Lower leg skin (tissue), 4 donors: ENCODE measurements at regions not wholly inside any gene's neighbourhood (a gene's known extent, or its start where the extent isn't known, plus 50 kb on each side); places are given as distances from the start of the nearest gene placed in this dataset.

Experiments
- DNase-seq, 2 donors: peaks; one replicate each; pipeline ENCODE4 v3.0.0-alpha.2; 2019; ENCODE audit warnings: low spot score in 2 of 2
- H3K4me3 ChIP-seq: fragments of 200-600 bp; sonication (generic); 2 replicates; pipeline ENCODE4 v1.5.1; 2017; ENCODE audit warnings: mild to moderate bottlenecking, low read depth; ENCODE audit not compliant: poor library complexity, severe bottlenecking
- CTCF ChIP-seq, 3 donors: fragments of 450-650 bp; IDR thresholded peaks; one replicate each; pipeline ENCODE4 v1.5.1; 2016; ENCODE audit warnings: antibody characterized with exemption in 3 of 3, mild to moderate bottlenecking in 3 of 3, moderate library complexity in 2 of 3
- POLR2A ChIP-seq, 2 donors: fragments of 450-650 bp; IDR thresholded peaks; one replicate each; pipeline ENCODE4 v1.6.1; 2016 to 2017; ENCODE audit warnings: antibody characterized with exemption in 2 of 2, mild to moderate bottlenecking in 1 of 2, moderate library complexity in 1 of 2
- WGBS, 2 donors: methylation state at CpG; one replicate each; pipeline ENCODE4 v1.1.5; 2018; 5-methylcytosine and 5-hydroxymethylcytosine counted together
- intact Hi-C: fragments of 100-400 bp; cut with DNase I; formaldehyde crosslinking; loops from one replicate; pipeline ENCODE4 v1.15.0; 2023; ENCODE audit warnings: low total_unique reads

- 80 to 82% methylated on average over 3 of the region's 3 CpGs for WGBS, 2 donors
- no peak overlapping the region for H3K4me3 ChIP-seq
- TF ChIP-seq POLR2A (IDR thresholded peaks at IDR 0.05) (no peak), CTCF (IDR thresholded peaks at IDR 0.05) (no peak)
- DNase-seq = no peak
- intact Hi-C loops = no loop called here
These were observed 412.9 kb upstream of the SPRY2 start for GRCh38 chr13:80753866-80754265.

DNA sequence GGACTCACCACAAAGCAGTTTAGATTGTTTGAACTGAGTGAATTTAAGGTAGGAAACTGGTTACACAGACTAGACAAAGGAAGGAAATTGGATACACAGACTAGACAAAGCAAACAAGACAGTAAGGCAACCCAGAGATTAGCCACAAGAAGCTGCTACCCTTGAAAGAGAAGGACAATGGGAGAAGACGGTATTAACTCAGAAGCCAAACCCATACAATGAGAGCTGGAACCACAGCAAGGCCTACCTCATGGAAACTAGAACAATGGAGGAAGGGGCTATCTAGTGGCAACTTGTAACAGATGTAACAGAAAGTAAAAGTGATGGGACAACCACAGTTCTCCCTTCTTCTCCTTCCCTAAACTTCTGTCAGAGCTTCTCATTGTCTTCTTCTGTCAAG, 410.9 kb upstream of the SPRY2 start:
- DNase-seq = no peak
- 96 to 97% methylated on average over 1 of the region's 1 CpG for WGBS, 2 donors
- intact Hi-C loops = no loop called here
- H3K4me3 ChIP-seq = no peak overlapping the region
- TF ChIP-seq CTCF (IDR thresholded peaks at IDR 0.05) = no peak
- TF ChIP-seq POLR2A (IDR thresholded peaks at IDR 0.05) = no peak

DNA sequence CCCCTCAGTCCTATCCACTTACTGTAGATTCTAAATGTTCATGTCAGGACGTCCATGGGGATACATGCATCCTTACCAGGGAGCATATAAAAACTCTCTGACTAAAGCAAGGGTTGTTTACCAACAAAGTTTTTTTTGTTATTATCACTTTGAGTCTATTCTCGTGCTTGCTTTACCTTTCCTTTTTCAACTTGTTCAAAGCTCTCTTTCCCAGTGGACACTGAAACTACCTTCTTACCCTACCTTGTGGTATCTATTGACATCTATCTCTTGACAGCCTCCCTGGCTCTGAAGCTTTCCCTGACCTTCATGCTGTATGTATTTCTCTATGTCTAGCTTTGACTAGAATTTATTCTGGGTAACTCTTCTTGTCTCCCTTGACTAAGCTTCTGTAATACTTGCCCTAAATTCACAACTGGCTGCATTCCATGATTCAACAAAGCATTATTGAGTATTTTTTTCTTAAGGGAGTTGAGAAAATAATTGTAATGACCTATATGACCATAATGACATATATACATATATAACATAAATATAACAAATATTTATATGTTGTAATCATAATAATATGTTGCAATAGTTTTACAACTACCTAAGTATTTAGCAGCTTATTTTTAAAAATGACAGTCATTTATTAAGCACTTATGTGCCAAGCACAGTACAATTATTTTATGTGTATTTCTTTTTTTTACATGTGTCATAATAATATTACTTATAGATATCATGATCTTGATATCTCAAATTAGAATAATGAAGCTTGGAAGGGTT, 403.4 kb upstream of the SPRY2 start:
- no peak for DNase-seq
- H3K4me3 ChIP-seq = no peak overlapping the region
- TF ChIP-seq POLR2A (IDR thresholded peaks at IDR 0.05) = no peak
- no peak for TF ChIP-seq CTCF (IDR thresholded peaks at IDR 0.05)
- intact Hi-C loops = no loop called here
- 85 to 94% methylated on average over 2 of the region's 2 CpGs for WGBS, 2 donors

DNA sequence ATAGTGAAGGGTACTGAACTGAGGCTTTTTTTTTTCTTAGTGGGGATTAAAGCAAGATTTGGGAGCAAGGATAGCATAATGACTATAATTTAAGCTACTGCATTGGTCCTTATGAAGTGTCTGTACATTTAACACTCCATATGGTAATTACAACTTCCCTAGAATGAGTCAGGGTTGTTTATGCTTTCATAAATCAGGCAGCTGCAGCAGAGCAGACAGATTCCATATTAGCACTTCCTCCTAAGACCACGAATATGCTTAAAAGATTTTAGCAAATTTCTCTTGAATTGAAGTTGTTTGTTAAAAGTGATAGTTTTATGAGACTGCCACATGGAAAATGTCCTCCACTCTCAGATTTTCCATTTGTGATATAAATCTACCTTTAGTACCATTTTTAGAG, 401.1 kb upstream of the SPRY2 start:
- WGBS, 2 donors = 33 to 43% methylated on average over 1 of the region's 1 CpG
- no peak for DNase-seq
- TF ChIP-seq POLR2A (IDR thresholded peaks at IDR 0.05) (no peak), CTCF (IDR thresholded peaks at IDR 0.05) (no peak)
- intact Hi-C loops = no loop called here
- H3K4me3 ChIP-seq = no peak overlapping the region

GRCh38 chr13:80740071-80740470, 399.1 kb upstream of the SPRY2 start:
- intact Hi-C loops = no loop called here
- no peak overlapping the region for H3K4me3 ChIP-seq
- no peak for DNase-seq
- TF ChIP-seq POLR2A (IDR thresholded peaks at IDR 0.05) = no peak
- TF ChIP-seq CTCF (IDR thresholded peaks at IDR 0.05) = no peak
- 41 to 46% methylated on average over 2 of the region's 2 CpGs for WGBS, 2 donors

DNA sequence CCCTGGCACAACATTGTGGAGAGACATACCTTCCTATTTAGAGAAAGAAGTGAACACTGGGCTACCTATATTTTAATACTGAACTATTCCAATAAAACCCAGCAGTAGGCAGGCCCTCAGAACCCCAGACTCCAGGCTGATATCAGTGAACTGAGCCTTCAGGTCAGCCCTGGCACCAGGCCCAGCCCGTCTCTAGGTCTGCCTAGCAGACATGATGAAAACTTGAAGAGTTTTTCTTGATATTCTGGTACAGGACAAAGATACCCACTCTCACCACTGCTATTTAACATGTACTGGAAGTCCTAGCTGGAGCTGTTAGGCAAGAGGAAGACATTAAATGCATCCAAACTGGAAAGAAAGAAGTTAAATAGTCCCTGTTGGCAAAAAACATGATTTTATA, 396.6 kb upstream of the SPRY2 start:
- DNase-seq = no peak
- TF ChIP-seq POLR2A (IDR thresholded peaks at IDR 0.05) = no peak
- TF ChIP-seq CTCF (IDR thresholded peaks at IDR 0.05) = no peak
- WGBS, 2 donors = 76 to 86% methylated on average over 1 of the region's 1 CpG
- no peak overlapping the region for H3K4me3 ChIP-seq
- intact Hi-C loops = no loop called here
